ENCODE measurements at regions not wholly inside any gene's neighbourhood (a gene's known extent, or its start where the extent isn't known, plus 50 kb on each side); places are given as distances from the start of the nearest gene placed in this dataset.

GRCh38 chr7:18353339-18353738 is 142.2 kb upstream of the HDAC9 start:
- TF ChIP-seq CTCF (IDR thresholded peaks at IDR 0.05) (no peak), POLR2A (IDR thresholded peaks at IDR 0.05) (no peak), EP300 (IDR thresholded peaks at IDR 0.05) (no peak)

All from tibial nerve (tissue), 4 donors.